ENCODE measurements at regions not wholly inside any gene's neighbourhood (a gene's known extent, or its start where the extent isn't known, plus 50 kb on each side); places are given as distances from the start of the nearest gene placed in this dataset.
A peak's percentile ranks its signal among the peaks of the same experiment; 100 is the strongest.
"Not testable (repeated sequence)": the region's sequence is repeated elsewhere in the genome, so short reads cannot be mapped to it uniquely, and the experiment has no call there.

- DNase-seq (ENCODE audit: low spot score): no peak
Observed at GRCh38 chr5:126138281-126138931, 284.8 kb upstream of the GRAMD2B start.

GRCh38 chr5:126139086-126139485 is 284.1 kb upstream of the GRAMD2B start:
- DNase-seq (ENCODE audit: low spot score): no peak

GRCh38 chr5:126139773-126140172 is 283.4 kb upstream of the GRAMD2B start:
- no peak for DNase-seq (ENCODE audit: low spot score)

- no peak for DNase-seq (ENCODE audit: low spot score)
Observed at GRCh38 chr5:126143622-126144021, 279.6 kb upstream of the GRAMD2B start.

- DNase-seq (ENCODE audit: low spot score): not testable (repeated sequence)
Observed at GRCh38 chr5:126150319-126150718, 272.9 kb upstream of the GRAMD2B start.

GRCh38 chr5:126155298-126155697 is 267.9 kb upstream of the GRAMD2B start:
- not testable (repeated sequence) for DNase-seq (ENCODE audit: low spot score)

GRCh38 chr5:126166368-126166767 is 256.8 kb upstream of the GRAMD2B start:
- no peak for DNase-seq (ENCODE audit: low spot score)

GRCh38 chr5:126168785-126169184 is 254.4 kb upstream of the GRAMD2B start:
- no peak for DNase-seq (ENCODE audit: low spot score)

GRCh38 chr5:126171916-126172315 is 251.3 kb upstream of the GRAMD2B start:
- DNase-seq (ENCODE audit: low spot score): no peak

- DNase-seq (ENCODE audit: low spot score): no peak
Observed at GRCh38 chr5:126172812-126173211, 250.4 kb upstream of the GRAMD2B start.

- peak; percentile 58 for DNase-seq (ENCODE audit: low spot score)
Observed at GRCh38 chr5:126178521-126178920, 244.7 kb upstream of the GRAMD2B start.

GRCh38 chr5:126182971-126183695 is 240.1 kb upstream of the GRAMD2B start:
- no peak for DNase-seq (ENCODE audit: low spot score)

- no peak for DNase-seq (ENCODE audit: low spot score)
Observed at GRCh38 chr5:126184474-126184873, 238.7 kb upstream of the GRAMD2B start.

- DNase-seq (ENCODE audit: low spot score): no peak
Observed at GRCh38 chr5:126186210-126186609, 237.0 kb upstream of the GRAMD2B start.

- DNase-seq (ENCODE audit: low spot score): no peak
Observed at GRCh38 chr5:126188804-126189203, 234.4 kb upstream of the GRAMD2B start.

- no peak for DNase-seq (ENCODE audit: low spot score)
Observed at GRCh38 chr5:126189231-126189630, 234.0 kb upstream of the GRAMD2B start.

GRCh38 chr5:126189862-126190261 is 233.3 kb upstream of the GRAMD2B start:
- DNase-seq (ENCODE audit: low spot score): no peak

GRCh38 chr5:126192226-126192625 is 231.0 kb upstream of the GRAMD2B start:
- DNase-seq (ENCODE audit: low spot score): no peak

- no peak for DNase-seq (ENCODE audit: low spot score)
Observed at GRCh38 chr5:126195410-126196100, 227.7 kb upstream of the GRAMD2B start.

- no peak for DNase-seq (ENCODE audit: low spot score)
Observed at GRCh38 chr5:126198531-126198930, 224.7 kb upstream of the GRAMD2B start.

- no peak for DNase-seq (ENCODE audit: low spot score)
Observed at GRCh38 chr5:126199467-126199866, 223.7 kb upstream of the GRAMD2B start.

- DNase-seq (ENCODE audit: low spot score): no peak
Observed at GRCh38 chr5:126208691-126209090, 214.5 kb upstream of the GRAMD2B start.

- no peak for DNase-seq (ENCODE audit: low spot score)
Observed at GRCh38 chr5:126210955-126211354, 212.3 kb upstream of the GRAMD2B start.
